ENCODE measurements at regions not wholly inside any gene's neighbourhood (a gene's known extent, or its start where the extent isn't known, plus 50 kb on each side); places are given as distances from the start of the nearest gene placed in this dataset.

GRCh38 chr2:2782007-2782406 is 450.9 kb upstream of the MYT1L start (continued):
- no peak for TF ChIP-seq REST (IDR thresholded peaks at IDR 0.05; ENCODE audit: low read depth, low read length)

GRCh38 chr2:2779727-2780126 is 448.7 kb upstream of the MYT1L start:
- H3K9me3 ChIP-seq: no peaks in the 10 kb centered on the region
- no peaks in the 10 kb centered on the region for H3K27me3 ChIP-seq (ENCODE audit: insufficient read depth)
- WGBS (ENCODE audit: low lambda C conversion rate): 20% methylated on average over 3 of the region's 3 CpGs
- H3K4me1 ChIP-seq (ENCODE audit: control insufficient read depth in 1 of 2, insufficient read depth in 2 of 2, low read depth in 1 of 2, low read length in 1 of 2): peaks cover 0 to 2% of the 10 kb centered on the region in 2 experiments; a peak in 1 of 4 replicates
- H2AFZ ChIP-seq (ENCODE audit: low read depth): no peak overlapping the region
- H3K9ac ChIP-seq: no peak overlapping the region
- TF ChIP-seq TAF1 (IDR thresholded peaks at IDR 0.05; ENCODE audit: borderline replicate concordance, low read depth, low read length): no peak
- no peak for TF ChIP-seq ZBTB33 (IDR thresholded peaks at IDR 0.05; ENCODE audit: borderline replicate concordance, low read depth)
- no peak for TF ChIP-seq IRF3 (IDR thresholded peaks at IDR 0.05; ENCODE audit: low read depth, low read length)
- TF ChIP-seq CTCF (IDR thresholded peaks at IDR 0.05): no peak
- no peak for TF ChIP-seq FOXM1 (IDR thresholded peaks at IDR 0.05; ENCODE audit: low read depth)
- TF ChIP-seq NRF1 (IDR thresholded peaks at IDR 0.05; ENCODE audit: low read depth, low read length): no peak
- no peak for TF ChIP-seq POLR2AphosphoS5 (IDR thresholded peaks at IDR 0.05; ENCODE audit: low read depth, low read length)
- TF ChIP-seq JUND (IDR thresholded peaks at IDR 0.05): no peak
- no peak for TF ChIP-seq NFIC (IDR thresholded peaks at IDR 0.05; ENCODE audit: borderline replicate concordance)
- no peak overlapping the region for H3K4me2 ChIP-seq
- H3K36me3 ChIP-seq (replicated peaks in 1 of 2; ENCODE audit: control insufficient read depth in 1 of 2, insufficient read depth in 2 of 2, low read length in 1 of 2): no peaks in the 10 kb centered on the region
- no peaks in the 10 kb centered on the region for H3K79me2 ChIP-seq (ENCODE audit: insufficient read depth)
- no peaks in the 10 kb centered on the region for H3F3A ChIP-seq (replicated peaks; ENCODE audit: insufficient read depth)
- no peak overlapping the region for H3K4me3 ChIP-seq (ENCODE audit: low read depth in 2 of 2, low read length in 1 of 2)
- no peaks in the 10 kb centered on the region for H4K20me1 ChIP-seq (ENCODE audit: insufficient read depth)
- H3K9me2 ChIP-seq: no peaks in the 10 kb centered on the region
- ChIA-PET POLR2A (no interaction called here), CTCF (no interaction called here)
- no peak overlapping the region for H3K27ac ChIP-seq (ENCODE audit: low read depth in 2 of 2, low read length in 1 of 2)
- no peak for DNase-seq
